Peyer's patch (tissue), 4 donors: ENCODE measurements at regions not wholly inside any gene's neighbourhood (a gene's known extent, or its start where the extent isn't known, plus 50 kb on each side); places are given as distances from the start of the nearest gene placed in this dataset.

Source experiments
- DNase-seq, 3 donors: peaks; one replicate each; pipeline ENCODE4 v3.0.0-alpha.2; 2017 to 2019
- H3K27ac ChIP-seq, 4 donors: fragments of 200-600 bp; sonication (generic); one replicate each; pipeline ENCODE4 v1.5.1; 2016 to 2019
- H3K27me3 ChIP-seq, 2 donors: fragments of 200-600 bp; sonication (generic); one replicate each; pipeline ENCODE4 v1.5.1; 2019
- H3K36me3 ChIP-seq, 3 donors: fragments of 200-600 bp; sonication (generic); one replicate each; pipeline ENCODE4 v1.5.1; 2016 to 2019
- H3K4me1 ChIP-seq, 4 donors: fragments of 200-600 bp; sonication (generic); one replicate each; pipeline ENCODE4 v1.5.1; 2016 to 2019
- H3K4me3 ChIP-seq, 4 donors: fragments of 200-600 bp; sonication (generic); 1 replicate in 3 of 4; 2 replicates in 1 of 4; pipeline ENCODE4 v1.5.1; 2016 to 2019; ENCODE audit warnings: mild to moderate bottlenecking in 1 of 4
- H3K9me3 ChIP-seq, 4 donors: fragments of 200-600 bp; sonication (generic); one replicate each; pipeline ENCODE4 v1.5.1; 2016 to 2019; ENCODE audit warnings: mild to moderate bottlenecking in 1 of 4
- POLR2A ChIP-seq, 2 donors: fragments of 450-650 bp; IDR thresholded peaks; one replicate each; pipeline ENCODE4 v1.5.1; 2017; ENCODE audit warnings: antibody characterized with exemption in 2 of 2, mild to moderate bottlenecking in 2 of 2, moderate library complexity in 2 of 2
- TF ChIP-seq, protein P1 (sequence below), 6 experiments: fragments of 450-650 bp in 4 of 6; fragments of 200-600 bp in 2 of 6; sonication (generic) in 1 of 6; IDR thresholded peaks; one replicate each; pipeline ENCODE4 v1.5.1; 2017 to 2019; ENCODE audit warnings: antibody characterized with exemption in 6 of 6, mild to moderate bottlenecking in 3 of 6, moderate library complexity in 1 of 6

GRCh38 chr13:79810018-79810417 lies 329.1 kb downstream of the NDFIP2 start:
- no peak for DNase-seq
- no peaks in the 10 kb centered on the region for H3K4me1 ChIP-seq
- no peak for TF ChIP-seq POLR2A (IDR thresholded peaks at IDR 0.05)
- TF ChIP-seq, protein P1, sequence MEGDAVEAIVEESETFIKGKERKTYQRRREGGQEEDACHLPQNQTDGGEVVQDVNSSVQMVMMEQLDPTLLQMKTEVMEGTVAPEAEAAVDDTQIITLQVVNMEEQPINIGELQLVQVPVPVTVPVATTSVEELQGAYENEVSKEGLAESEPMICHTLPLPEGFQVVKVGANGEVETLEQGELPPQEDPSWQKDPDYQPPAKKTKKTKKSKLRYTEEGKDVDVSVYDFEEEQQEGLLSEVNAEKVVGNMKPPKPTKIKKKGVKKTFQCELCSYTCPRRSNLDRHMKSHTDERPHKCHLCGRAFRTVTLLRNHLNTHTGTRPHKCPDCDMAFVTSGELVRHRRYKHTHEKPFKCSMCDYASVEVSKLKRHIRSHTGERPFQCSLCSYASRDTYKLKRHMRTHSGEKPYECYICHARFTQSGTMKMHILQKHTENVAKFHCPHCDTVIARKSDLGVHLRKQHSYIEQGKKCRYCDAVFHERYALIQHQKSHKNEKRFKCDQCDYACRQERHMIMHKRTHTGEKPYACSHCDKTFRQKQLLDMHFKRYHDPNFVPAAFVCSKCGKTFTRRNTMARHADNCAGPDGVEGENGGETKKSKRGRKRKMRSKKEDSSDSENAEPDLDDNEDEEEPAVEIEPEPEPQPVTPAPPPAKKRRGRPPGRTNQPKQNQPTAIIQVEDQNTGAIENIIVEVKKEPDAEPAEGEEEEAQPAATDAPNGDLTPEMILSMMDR (IDR thresholded peaks at IDR 0.05): no peak

DNA sequence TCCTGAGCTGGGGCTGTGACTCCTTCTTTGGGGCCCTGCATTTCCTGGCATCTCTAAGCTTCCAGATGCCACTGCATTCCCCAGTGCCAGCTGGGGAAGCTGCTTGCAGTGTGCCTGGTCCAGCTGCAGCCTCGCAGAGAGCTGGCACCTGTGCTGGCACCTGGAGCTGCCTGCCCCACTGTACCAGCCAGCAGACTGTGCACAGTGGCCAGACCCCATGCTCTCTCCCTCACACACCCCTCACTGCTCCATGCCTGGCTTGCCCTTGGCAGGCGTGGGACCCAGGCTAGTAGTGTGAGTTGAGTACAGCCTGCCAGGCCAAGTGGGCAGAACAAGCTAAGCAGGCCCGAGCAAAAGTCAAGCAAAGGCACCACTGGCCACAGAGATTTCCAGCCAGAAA lies 327.5 kb downstream of the NDFIP2 start:
- TF ChIP-seq, protein P1 (IDR thresholded peaks at IDR 0.05): no peak
- no peak for TF ChIP-seq POLR2A (IDR thresholded peaks at IDR 0.05)
- Histone ChIP-seq H3K27me3 (no peaks in the 10 kb centered on the region), H3K4me1 (no peaks in the 10 kb centered on the region), H3K4me3 (no peak overlapping the region), H3K9me3 (no peaks in the 10 kb centered on the region), H3K36me3 (no peaks in the 10 kb centered on the region), H3K27ac (no peak overlapping the region)
- no peak for DNase-seq

More at GRCh38 chr13:79810018-79810417, 329.1 kb downstream of the NDFIP2 start:
- Histone ChIP-seq H3K9me3 (no peaks in the 10 kb centered on the region), H3K27ac (no peak overlapping the region), H3K27me3 (no peaks in the 10 kb centered on the region), H3K4me3 (no peak overlapping the region), H3K36me3 (no peaks in the 10 kb centered on the region)

DNA sequence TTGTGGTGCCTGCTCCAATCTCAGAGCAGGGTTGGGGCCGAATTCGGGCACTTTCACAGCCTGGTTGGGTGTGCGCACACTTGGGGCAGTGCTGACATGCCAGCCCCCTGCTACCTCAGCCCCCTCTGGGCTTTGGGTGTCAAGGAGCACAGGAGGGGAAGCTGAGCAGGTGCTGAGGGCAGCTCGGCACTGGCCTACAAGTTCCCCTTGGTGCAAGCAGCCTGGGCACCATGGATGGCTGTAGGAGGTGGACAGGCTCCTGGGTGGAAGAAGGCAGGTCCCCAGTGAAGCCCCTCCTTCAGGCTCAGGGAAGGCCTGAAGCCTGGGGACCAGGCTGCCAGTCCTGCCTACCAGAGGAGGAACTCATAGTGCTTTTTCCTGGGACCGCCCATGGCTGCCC lies 326.6 kb downstream of the NDFIP2 start:
- Histone ChIP-seq H3K27ac (no peak overlapping the region), H3K27me3 (no peaks in the 10 kb centered on the region), H3K4me1 (no peaks in the 10 kb centered on the region), H3K9me3 (no peaks in the 10 kb centered on the region), H3K36me3 (no peaks in the 10 kb centered on the region), H3K4me3 (no peak overlapping the region)
- DNase-seq: no peak
- no peak for TF ChIP-seq POLR2A (IDR thresholded peaks at IDR 0.05)
- TF ChIP-seq, protein P1 (IDR thresholded peaks at IDR 0.05): no peak

GRCh38 chr13:79806821-79807220 lies 325.9 kb downstream of the NDFIP2 start:
- no peak for TF ChIP-seq POLR2A (IDR thresholded peaks at IDR 0.05)
- TF ChIP-seq, protein P1 (IDR thresholded peaks at IDR 0.05): no peak
- DNase-seq: no peak

GRCh38 chr13:79805317-79805716 lies 324.4 kb downstream of the NDFIP2 start:
- Histone ChIP-seq H3K27ac (no peak overlapping the region), H3K4me1 (no peaks in the 10 kb centered on the region), H3K36me3 (no peaks in the 10 kb centered on the region), H3K27me3 (no peaks in the 10 kb centered on the region), H3K4me3 (no peak overlapping the region), H3K9me3 (no peaks in the 10 kb centered on the region)
- DNase-seq: no peak
- no peak for TF ChIP-seq POLR2A (IDR thresholded peaks at IDR 0.05)
- TF ChIP-seq, protein P1 (IDR thresholded peaks at IDR 0.05): no peak

More at GRCh38 chr13:79806821-79807220, 325.9 kb downstream of the NDFIP2 start:
- H3K4me3 ChIP-seq: no peak overlapping the region
- H3K27me3 ChIP-seq: no peaks in the 10 kb centered on the region
- H3K27ac ChIP-seq: no peak overlapping the region
- no peaks in the 10 kb centered on the region for H3K9me3 ChIP-seq
- H3K36me3 ChIP-seq: no peaks in the 10 kb centered on the region
- H3K4me1 ChIP-seq: no peaks in the 10 kb centered on the region

GRCh38 chr13:79803989-79804388 lies 323.0 kb downstream of the NDFIP2 start:
- H3K27ac ChIP-seq: no peak overlapping the region
- no peaks in the 10 kb centered on the region for H3K4me1 ChIP-seq
- no peak for DNase-seq
- H3K4me3 ChIP-seq: no peak overlapping the region
- H3K36me3 ChIP-seq: no peaks in the 10 kb centered on the region
- TF ChIP-seq POLR2A (IDR thresholded peaks at IDR 0.05): no peak
- H3K27me3 ChIP-seq: no peaks in the 10 kb centered on the region
- H3K9me3 ChIP-seq: no peaks in the 10 kb centered on the region
